ENCODE measurements at regions not wholly inside any gene's neighbourhood (a gene's known extent, or its start where the extent isn't known, plus 50 kb on each side); places are given as distances from the start of the nearest gene placed in this dataset.
"Not testable (repeated sequence)": the region's sequence is repeated elsewhere in the genome, so short reads cannot be mapped to it uniquely, and the experiment has no call there.

DNA sequence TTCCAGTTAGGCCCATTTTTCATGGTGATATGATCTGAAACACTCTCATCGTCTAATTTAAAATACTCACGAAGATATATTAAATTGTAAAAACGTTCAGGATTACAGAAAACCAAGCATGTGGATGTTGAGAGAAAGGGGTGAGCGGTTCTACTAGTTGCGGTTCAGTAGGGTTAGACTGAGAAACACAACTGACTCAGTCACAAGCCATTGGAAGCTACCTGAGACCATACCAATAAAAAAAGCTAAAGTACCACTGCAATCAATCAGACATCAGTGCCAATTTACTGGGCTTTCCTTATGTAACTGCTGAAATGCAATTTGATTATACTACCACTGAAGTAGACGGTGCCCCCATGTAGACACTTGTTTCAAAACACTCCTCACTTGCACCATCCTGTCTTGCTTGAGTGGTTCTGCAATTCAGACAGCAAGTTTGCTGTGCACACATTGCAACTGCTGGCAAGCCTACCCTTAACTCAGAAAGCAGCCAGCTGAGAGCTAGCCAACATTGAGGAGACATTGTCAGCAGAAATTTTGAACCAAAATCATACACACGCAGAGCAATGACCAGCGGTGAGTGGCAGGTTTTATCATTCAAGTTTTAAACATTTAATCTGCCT, 368.7 kb upstream of the ARHGEF26 start:
- DNase-seq (ENCODE audit: low read depth): no peak

DNA sequence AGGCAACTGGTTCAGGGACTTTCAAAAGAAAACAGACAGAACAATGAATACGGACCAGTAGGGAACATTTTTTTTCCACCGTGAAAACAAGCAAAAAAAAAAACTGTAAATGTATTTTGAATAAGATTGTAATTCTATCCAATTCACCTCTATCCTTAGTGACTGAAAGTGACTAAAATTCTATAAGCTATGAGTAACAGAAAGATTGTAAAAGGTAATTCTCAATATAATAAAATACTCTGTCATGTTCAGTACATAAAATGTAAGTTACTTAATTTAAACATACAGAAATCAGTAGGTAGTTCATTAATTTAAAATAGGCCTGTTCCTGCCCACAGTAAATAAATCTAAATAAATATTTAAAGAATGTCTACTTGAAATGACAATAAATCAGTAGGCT, 368.2 kb upstream of the ARHGEF26 start:
- no peak for DNase-seq (ENCODE audit: low read depth)

DNA sequence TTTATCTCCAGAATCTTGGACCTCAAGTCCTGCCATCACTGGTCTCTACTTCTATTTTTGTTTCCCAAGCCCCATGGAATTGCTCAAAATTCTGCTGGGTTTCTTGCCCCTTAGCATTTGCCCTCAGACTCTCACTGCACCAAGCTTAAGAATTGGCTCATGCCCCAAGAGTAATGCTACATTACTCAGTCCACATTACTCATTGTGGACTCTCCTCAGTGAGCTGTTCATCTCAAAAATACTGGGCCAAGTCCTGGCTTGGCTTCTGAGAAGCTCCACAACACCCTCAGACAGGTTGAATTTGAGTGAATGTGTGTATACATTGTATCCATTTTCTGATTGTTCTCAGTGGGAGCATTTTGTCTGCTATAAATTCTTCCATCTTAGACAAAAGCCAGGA, 364.4 kb upstream of the ARHGEF26 start:
- DNase-seq (ENCODE audit: low read depth): no peak

DNA sequence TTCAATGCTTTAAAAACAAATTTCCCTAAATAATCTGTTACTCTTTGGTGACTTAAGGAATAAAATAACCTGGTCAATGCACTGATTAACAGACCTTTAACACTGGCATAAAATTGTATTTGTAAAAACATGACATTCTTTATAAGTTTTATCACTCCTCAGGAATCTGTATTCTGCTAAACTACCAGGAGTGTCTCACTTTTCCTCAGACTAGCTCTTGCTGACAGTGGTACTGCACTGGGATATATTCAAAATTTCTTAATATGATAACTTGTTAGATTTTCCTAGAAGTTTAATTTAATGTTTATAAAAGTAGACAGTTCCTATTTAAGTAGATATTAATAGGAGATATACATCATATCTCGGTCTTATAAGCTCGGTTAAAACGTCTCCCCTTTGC, 363.4 kb upstream of the ARHGEF26 start:
- DNase-seq (ENCODE audit: low read depth): no peak

DNA sequence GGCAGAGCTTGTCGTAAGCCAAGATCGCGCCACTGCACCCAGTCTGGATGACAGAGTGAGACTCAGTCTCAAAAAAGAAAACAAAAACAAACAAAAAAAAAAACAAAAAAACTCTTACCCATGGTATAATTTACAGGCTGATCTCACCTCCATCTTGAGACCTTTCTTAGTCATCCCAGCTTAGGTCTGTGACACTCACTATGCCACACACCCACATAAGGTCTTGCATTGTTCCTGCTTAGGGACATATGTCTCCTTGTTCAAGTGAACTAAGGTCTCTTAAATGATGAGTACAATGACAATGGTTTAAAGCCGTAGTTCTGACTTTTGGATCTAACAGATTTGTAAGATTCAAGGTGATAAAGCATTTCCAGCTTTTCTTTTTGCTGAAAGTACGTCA, 360.2 kb upstream of the ARHGEF26 start:
- DNase-seq (ENCODE audit: low read depth): no peak

DNA sequence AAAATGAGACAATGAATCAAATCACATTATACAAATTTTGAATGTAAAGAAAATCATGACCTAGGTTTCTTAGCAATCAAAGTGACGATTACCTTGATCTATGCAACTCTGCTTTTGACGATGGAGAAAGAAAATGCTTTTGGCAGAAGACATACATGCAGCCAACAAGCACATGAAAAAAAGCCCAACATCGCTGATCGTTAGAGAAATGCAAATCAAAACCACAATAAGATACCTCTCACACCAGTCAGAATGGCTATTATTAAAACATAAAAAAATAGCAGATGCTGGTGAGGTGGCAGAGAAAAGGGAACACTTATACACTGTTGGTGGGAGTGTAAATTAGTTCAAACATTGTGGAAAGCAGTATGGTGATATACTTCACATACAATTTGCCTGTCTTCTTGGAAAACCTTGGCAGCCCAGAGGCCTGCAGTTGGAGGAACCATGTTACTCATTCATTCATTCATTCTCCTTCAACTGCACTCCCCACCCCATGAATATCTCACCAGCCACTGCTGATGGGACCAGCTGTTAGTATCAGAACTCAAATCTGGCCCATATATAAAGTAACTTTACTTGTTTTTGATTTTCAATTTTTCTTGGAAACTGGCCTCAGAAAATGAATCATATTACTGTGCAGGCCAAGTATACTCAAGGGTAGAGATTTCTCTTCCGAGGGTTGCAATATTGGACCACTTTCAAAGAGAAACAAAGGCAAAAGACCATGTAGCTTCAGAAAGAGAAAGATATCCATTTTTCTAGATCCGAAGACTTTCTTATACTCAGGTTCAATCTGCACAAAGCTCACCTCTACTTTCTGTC, 358.6 kb upstream of the ARHGEF26 start:
- DNase-seq (ENCODE audit: low read depth): no peak

DNA sequence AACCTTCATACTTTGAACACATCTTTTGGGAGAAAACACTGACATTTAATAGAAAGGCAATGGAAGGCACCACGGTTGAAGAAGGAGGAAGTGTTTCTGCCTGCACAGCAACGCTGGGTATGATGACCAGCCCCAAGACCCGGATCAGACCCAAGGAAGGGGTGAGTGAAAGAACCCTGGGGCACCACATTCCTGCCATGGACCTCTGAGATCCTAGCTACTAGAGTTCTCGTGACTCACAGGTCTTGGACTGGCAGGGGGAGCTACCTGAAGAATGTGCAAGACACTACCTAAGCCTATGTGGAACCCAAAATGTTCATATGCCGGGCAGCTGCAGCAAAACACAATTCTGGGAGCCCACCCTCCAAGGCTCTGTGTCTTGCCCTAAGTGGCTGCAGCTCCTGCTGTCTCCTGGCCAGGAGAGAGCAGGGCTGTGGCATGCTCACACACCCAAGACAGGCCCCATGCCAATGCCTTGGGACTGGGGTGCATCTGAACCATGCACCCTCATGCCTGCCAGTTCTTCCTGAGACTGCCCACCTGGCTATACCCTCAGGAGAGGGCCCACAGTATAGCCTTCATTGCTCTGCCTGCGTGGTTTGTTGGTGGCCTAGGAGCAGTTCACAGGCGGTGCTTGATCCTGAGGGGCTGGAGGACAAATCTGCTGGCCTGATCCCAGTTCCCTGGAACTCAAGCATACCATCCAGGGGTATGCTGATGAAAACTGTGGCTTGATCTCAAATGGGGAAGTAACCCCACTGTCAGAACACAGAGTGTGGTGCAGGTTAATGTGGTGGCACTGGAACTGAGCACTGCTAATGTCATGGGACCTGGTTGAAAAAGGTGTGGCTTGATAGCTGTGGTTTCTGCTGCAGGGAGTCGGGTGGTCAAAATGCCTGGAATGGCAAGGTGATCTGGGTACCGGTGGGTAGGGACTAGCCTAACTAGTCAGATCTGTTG, 353.3 kb upstream of the ARHGEF26 start:
- DNase-seq (ENCODE audit: low read depth): no peak

DNA sequence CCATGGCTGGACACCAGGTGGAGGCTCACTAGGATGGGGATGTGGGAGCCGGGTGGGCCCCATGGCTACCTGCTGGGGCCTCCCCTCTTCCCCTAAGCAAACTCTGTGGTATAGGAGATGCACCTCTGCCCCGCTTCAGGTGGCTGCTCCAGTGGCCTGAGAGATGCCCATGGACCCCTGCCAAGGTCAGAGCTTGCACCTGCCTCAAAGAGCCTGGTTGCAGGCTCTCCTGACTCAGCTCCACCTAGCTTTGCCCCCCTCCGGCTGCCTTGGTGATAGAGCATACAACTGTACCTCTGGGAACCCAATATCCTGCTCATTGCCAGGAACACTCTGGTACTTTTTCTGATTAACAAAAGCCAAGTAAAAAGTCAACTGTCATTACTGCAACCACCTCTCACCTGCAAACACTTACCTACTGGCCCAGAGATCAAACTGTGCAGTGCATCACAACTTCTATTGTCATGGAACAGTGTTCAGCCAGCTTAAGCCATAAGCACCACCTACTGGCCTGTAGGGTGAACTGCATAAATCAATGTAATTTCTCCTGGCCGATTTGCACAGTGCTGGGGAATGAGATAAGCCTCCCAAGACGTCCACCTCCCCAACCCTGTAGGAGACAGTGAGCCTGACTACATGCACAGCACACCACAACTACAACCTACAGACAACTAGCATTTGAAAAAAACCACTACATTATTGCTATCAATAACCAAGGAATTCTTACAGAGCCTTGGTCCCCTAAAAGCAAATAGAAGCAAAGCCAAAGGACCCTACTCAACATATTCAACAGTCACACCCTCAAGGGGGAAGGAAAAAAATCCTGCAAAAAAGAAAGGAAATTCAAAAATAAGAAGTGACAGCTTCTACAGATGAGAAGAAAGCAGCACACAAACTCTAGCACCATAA, 352.4 kb upstream of the ARHGEF26 start:
- DNase-seq (ENCODE audit: low read depth): peak; percentile 15

DNA sequence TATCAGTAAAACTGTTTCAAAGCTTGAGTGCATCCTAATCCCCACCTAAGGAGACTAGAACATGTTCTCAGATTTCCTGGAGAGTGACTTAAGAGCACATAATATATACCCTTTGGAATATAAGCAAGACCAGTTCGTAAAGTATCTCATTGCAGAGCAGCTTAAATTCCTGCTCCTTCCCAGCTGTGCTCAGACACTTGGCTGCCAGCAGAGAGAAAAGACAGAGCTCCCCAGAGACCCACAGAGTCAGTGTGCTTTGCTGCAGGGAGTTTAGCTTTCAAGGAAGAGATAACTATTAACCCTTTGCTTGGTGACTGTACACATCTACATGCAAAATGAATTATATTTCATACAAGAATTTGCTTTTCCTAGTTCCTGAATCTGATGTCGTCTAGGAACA, 338.1 kb upstream of the ARHGEF26 start:
- DNase-seq (ENCODE audit: low read depth): no peak

DNA sequence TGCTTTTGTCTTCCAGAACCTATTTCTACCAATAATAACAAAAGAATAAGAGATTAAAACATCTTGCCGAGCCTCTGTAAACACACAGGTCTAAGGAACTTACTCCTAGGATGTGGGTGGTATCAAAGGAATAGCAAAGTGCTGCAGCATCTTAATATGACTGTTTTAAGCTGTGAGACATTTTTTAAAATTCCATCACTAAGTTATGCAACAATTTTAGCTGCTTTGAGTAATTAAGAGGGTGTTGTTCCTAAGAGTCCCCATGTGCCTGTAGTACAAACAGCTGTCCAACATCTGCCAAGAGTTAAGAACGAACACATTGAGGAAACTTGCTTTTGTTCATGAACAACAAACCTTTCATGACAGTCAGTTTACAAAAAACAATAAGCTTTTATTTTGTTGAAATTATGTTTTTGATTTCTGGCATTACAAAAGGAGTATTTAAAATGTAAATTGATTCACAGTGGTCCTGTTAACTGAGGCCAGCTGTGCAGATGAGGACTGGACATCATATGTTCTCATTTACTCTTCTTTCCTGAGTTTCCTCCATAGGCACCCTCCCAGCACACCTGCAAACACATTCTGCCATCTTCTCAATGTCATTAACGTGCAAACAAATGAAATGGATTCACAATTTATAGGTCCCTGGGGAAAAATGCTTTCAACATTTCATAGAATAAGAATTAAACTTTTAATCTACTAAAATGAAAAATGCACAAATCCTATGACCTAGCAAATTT, 337.3 kb upstream of the ARHGEF26 start:
- DNase-seq (ENCODE audit: low read depth): no peak

DNA sequence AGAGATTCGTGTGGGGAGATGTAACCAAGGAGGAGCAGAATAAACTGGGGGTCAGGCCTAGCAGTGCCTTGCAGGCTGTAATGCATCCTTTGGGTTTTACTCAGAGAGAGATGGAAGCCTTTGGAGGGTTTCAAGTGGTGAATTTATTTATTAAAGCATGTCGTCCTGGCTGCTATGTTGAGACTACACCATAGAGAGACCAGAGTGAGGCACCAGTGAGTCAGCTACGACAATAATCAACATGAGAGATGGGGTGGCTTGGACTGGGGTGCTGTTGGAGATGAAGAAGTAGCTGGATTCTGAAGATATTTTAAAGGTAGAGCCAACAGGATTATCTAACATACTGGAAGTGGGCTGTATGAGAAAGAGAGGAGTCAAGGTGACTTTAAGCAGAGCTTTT, 335.3 kb upstream of the ARHGEF26 start:
- DNase-seq (ENCODE audit: low read depth): no peak

DNA sequence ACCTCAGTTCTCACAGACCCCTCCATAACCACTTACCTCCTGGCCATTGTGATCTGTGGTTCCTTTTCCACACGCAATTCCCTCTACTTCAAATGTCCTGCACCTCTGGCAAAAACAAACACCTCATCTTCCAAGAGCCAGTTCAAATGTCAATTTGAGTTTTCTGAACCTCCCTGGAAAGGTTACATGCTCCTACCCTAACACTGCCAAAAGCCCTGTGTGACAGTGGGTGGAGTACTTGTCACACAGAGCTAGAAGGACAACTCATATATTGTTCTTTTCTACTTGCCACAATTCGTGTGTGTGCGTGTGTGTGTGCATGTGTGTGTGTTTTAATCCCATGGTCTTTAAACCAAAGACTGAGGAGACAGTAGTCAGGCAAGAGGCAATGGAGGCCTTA, 331.8 kb upstream of the ARHGEF26 start:
- DNase-seq (ENCODE audit: low read depth): no peak

DNA sequence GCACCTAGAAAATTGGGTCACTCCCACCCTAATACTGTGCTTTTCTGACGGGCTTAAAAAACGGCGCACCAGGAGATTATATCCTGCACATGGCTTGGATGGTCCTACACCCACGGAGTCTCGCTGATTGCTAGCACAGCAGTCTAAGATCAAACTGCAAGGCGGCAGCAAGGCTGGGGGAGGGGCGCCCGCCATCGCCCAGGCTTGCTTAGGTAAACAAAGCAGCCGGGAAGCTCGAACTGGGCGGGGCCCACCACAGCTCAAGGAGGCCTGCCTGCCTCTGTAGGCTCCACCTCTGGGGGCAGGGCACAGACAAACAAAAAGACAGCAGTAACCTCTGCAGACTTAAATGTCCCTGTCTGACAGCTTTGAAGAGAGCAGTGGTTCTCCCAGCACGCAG, 324.1 kb upstream of the ARHGEF26 start:
- not testable (repeated sequence) for DNase-seq (ENCODE audit: low read depth)

DNA sequence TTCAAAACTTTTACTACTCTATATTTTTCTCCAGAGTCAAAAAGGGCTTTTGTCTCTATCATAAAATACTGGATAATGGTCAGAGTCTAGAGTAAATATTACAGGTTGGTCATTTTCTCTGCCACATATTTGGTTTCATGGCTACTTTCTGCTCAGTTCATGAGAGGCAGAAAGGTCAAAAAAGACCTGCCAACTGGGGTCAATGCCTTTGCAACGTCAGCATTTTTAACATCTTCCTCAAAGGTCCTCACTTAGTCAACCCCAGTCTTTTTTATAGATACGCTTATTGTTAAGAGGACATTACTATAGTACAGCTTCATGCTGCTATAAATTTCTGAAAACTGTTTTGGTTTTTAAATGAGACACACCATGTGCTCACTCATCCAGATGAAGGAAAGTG, 312.1 kb upstream of the ARHGEF26 start:
- no peak for DNase-seq (ENCODE audit: low read depth)

DNA sequence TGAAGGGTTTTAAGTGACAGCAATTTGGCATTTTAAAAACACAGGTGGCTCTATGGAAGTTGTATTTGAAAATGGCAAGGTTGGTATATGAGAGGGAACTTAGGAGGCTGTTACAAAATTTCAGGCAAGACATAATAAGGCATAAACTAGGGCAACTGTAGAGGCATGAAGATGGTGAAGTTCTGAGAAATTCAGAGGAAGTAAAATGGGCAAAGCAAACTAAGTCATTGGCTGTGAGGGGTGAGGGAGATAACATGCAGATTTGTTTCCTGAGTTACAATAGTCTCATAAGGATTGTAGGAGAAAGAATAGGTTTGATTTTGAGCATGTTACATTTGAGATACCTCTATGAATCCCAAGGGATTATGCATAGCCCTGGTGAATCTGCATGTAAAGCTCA, 302.9 kb upstream of the ARHGEF26 start:
- no peak for DNase-seq (ENCODE audit: low read depth)

DNA sequence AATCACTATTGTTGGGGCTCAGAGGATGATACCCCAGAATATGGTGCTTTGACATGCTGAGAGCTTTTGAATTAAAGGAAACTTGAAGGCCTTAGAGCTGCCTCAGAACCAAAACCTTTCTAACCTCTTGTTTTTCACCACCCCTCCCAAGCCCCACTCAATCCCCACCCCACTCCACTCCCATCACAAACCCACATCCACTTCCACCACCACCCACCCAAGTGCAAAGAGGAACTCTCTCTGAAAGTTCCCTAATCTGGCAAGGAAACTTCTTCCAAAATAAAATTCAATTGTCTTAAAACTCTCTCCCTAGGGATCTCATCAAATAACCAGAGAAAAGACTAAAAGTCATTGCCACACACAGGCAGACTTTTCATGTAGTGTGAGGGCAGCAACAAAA, 301.2 kb upstream of the ARHGEF26 start:
- DNase-seq (ENCODE audit: low read depth): no peak

DNA sequence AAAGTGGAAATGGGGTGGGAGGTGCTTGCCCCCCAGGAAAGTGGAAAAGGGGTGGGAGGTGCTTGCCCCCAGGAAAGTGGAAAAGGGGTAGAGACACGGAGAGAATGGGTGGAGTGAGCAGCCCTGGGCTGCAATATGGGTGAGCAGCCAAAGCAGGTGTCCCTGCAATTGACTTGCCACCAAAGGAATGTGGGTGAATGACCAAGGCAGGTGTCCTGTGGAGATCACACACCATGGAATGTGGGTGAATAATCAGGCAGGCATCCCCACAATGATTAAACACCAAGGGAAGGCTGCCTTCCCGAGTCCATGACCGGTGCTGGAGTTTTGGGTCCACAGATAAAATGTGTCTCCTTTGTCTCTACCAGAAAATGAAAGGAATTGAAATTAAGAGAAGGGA, 292.8 kb upstream of the ARHGEF26 start:
- DNase-seq (ENCODE audit: low read depth): not testable (repeated sequence)

DNA sequence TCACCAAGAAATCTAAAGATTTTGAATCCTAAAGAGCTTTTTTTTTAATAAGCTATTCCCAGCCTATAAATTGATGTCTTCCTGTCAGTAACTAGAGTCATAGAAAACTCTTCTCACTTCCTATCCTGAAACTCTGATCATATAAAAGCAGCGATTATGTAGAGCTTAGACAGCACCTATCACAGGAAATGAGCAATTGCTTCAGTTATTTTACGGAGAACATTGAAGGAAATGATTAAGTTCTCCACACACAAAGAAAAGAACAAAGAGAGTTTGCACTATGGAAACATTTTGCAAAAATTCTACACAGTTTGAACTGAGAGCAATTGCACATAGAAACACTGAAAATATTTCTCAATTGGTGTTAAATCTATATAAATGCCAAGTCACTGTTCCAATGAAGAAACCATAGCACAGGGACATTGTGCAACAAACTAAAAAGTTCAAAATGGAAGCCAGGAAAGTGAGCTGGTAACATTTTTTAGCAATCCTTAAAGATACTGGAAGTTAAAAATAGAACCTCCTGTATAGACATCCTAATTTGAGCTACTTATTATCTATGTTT, 291.5 kb upstream of the ARHGEF26 start:
- DNase-seq (ENCODE audit: low read depth): no peak

DNA sequence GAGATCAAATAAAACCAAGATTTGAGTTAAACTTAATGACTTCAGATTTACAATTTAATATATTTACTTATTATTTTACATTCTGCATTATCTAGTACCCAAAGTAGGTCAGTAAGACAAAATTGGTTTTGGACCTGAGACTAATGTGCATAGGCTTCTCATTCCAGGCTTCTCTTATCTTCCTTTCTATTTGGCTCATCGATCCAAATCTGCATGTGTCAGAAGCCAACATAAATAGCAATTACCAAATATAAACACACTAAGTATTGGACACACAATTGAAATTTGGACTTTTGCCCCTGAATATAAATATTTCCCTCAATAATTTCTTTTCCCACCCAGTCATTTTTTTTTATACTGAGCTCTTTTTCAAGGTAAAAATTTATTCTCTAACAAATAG, 290.6 kb upstream of the ARHGEF26 start:
- no peak for DNase-seq (ENCODE audit: low read depth)

DNA sequence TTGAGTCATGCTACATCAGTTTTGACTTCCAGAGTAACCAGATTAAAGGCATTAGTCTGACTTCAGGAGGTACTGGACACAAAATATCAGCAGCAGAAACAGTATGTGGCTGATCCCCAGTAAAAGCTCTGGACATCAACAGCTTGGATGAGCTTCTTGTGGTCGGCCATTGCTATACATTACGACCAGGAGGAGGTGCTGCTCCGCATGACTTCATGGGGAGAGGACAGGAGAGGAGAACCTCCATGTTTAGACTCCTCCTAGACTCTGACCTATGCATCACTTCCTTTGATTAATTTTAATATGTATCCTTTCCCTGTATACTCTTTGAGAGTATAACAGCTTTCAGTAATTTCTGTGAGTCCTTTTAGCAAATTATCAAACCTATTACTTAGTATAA, 285.6 kb upstream of the ARHGEF26 start:
- DNase-seq (ENCODE audit: low read depth): no peak

DNA sequence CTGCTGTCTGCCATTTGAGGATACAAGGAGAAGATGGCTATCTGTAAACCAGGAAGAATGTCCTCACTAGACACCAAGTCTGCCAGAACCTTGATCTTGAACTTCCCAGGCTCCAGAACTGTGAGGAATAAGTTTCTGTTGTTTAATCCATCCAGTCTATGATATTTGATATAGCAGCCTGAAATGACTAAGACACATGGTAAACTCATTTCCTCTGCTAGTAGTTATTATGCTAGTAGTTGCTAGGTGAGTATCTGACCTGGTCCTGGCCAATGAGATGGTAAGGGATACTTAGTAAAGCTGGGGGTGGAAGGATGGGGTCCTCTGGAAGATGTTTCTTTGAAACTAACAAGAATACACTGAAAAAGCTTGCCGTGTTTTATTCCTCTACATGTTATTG, 280.7 kb upstream of the ARHGEF26 start:
- DNase-seq (ENCODE audit: low read depth): no peak

Measured in HS-27A (cell line).